ENCODE measurements at regions not wholly inside any gene's neighbourhood (a gene's known extent, or its start where the extent isn't known, plus 50 kb on each side); places are given as distances from the start of the nearest gene placed in this dataset.

GRCh38 chr5:20536813-20537212 is 548.8 kb upstream of the CDH18 start:
- ChIA-PET CTCF (no interaction called here), POLR2A (ENCODE audit: low non-redundant PET) (no interaction called here)
- intact Hi-C loops (cut with micrococcal nuclease; ENCODE audit: unreplicated experiment), result no loop called here
- Histone ChIP-seq H3K27me3 (replicated peaks; ENCODE audit: insufficient read depth, low read depth, low read length, poor library complexity) (no peaks in the 10 kb centered on the region), H3K36me3 (ENCODE audit: insufficient read depth, low read length, poor library complexity, severe bottlenecking) (no peaks in the 10 kb centered on the region), H3K9me3 (ENCODE audit: low read depth, low read length, poor library complexity, severe bottlenecking) (no peaks in the 10 kb centered on the region), H3K4me3 (ENCODE audit: low read depth, low read length, poor library complexity, severe bottlenecking) (no peak overlapping the region), H3K4me1 (ENCODE audit: insufficient read depth, low read length, poor library complexity, severe bottlenecking) (no peaks in the 10 kb centered on the region), H3K27ac (ENCODE audit: low read depth, low read length, poor library complexity, severe bottlenecking) (no peak overlapping the region)
- BruUV-seq (replicated peaks), result no TSS peak
- DNase-seq (ENCODE audit: low spot score), result no peak
- TF ChIP-seq, protein P1, sequence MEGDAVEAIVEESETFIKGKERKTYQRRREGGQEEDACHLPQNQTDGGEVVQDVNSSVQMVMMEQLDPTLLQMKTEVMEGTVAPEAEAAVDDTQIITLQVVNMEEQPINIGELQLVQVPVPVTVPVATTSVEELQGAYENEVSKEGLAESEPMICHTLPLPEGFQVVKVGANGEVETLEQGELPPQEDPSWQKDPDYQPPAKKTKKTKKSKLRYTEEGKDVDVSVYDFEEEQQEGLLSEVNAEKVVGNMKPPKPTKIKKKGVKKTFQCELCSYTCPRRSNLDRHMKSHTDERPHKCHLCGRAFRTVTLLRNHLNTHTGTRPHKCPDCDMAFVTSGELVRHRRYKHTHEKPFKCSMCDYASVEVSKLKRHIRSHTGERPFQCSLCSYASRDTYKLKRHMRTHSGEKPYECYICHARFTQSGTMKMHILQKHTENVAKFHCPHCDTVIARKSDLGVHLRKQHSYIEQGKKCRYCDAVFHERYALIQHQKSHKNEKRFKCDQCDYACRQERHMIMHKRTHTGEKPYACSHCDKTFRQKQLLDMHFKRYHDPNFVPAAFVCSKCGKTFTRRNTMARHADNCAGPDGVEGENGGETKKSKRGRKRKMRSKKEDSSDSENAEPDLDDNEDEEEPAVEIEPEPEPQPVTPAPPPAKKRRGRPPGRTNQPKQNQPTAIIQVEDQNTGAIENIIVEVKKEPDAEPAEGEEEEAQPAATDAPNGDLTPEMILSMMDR (conservative IDR thresholded peaks at IDR 0.05; ENCODE audit: low read depth, low read length), result no peak
- no peak for TF ChIP-seq EZH2 (IDR thresholded peaks at IDR 0.05; ENCODE audit: borderline replicate concordance, low read depth, low read length, poor library complexity, severe bottlenecking)

- no peak overlapping the region for H3K27ac ChIP-seq (ENCODE audit: low read depth, low read length, poor library complexity, severe bottlenecking)
- H3K36me3 ChIP-seq (ENCODE audit: insufficient read depth, low read length, poor library complexity, severe bottlenecking), result no peaks in the 10 kb centered on the region
- H3K27me3 ChIP-seq (replicated peaks; ENCODE audit: insufficient read depth, low read depth, low read length, poor library complexity), result no peaks in the 10 kb centered on the region
- no peaks in the 10 kb centered on the region for H3K4me1 ChIP-seq (ENCODE audit: insufficient read depth, low read length, poor library complexity, severe bottlenecking)
- POLR2A ChIA-PET (ENCODE audit: low non-redundant PET), result no interaction called here
- intact Hi-C loops (cut with micrococcal nuclease; ENCODE audit: unreplicated experiment), result no loop called here
- TF ChIP-seq, protein P1 (conservative IDR thresholded peaks at IDR 0.05; ENCODE audit: low read depth, low read length), result no peak
- no peak for TF ChIP-seq EZH2 (IDR thresholded peaks at IDR 0.05; ENCODE audit: borderline replicate concordance, low read depth, low read length, poor library complexity, severe bottlenecking)
- CTCF ChIA-PET, result no interaction called here
- H3K4me3 ChIP-seq (ENCODE audit: low read depth, low read length, poor library complexity, severe bottlenecking), result no peak overlapping the region
- BruUV-seq (replicated peaks), result no TSS peak
- no peaks in the 10 kb centered on the region for H3K9me3 ChIP-seq (ENCODE audit: low read depth, low read length, poor library complexity, severe bottlenecking)
- no peak for DNase-seq (ENCODE audit: low spot score)
These were observed 548.3 kb upstream of the CDH18 start for GRCh38 chr5:20536341-20536740.

GRCh38 chr5:20528471-20528870 is 540.5 kb upstream of the CDH18 start:
- no peak for DNase-seq (ENCODE audit: low spot score)
- no peak for TF ChIP-seq EZH2 (IDR thresholded peaks at IDR 0.05; ENCODE audit: borderline replicate concordance, low read depth, low read length, poor library complexity, severe bottlenecking)
- intact Hi-C loops (cut with micrococcal nuclease; ENCODE audit: unreplicated experiment), result no loop called here
- Histone ChIP-seq H3K27me3 (replicated peaks; ENCODE audit: insufficient read depth, low read depth, low read length, poor library complexity) (no peaks in the 10 kb centered on the region), H3K9me3 (ENCODE audit: low read depth, low read length, poor library complexity, severe bottlenecking) (no peaks in the 10 kb centered on the region), H3K36me3 (ENCODE audit: insufficient read depth, low read length, poor library complexity, severe bottlenecking) (no peaks in the 10 kb centered on the region), H3K4me1 (ENCODE audit: insufficient read depth, low read length, poor library complexity, severe bottlenecking) (no peaks in the 10 kb centered on the region), H3K27ac (ENCODE audit: low read depth, low read length, poor library complexity, severe bottlenecking) (no peak overlapping the region), H3K4me3 (ENCODE audit: low read depth, low read length, poor library complexity, severe bottlenecking) (no peak overlapping the region)
- no TSS peak for BruUV-seq (replicated peaks)
- CTCF ChIA-PET, result no interaction called here
- POLR2A ChIA-PET (ENCODE audit: low non-redundant PET), result no interaction called here

GRCh38 chr5:20524991-20525529 is 537.1 kb upstream of the CDH18 start:
- no peak for DNase-seq (ENCODE audit: low spot score)
- Histone ChIP-seq H3K27ac (ENCODE audit: low read depth, low read length, poor library complexity, severe bottlenecking) (no peak overlapping the region), H3K9me3 (ENCODE audit: low read depth, low read length, poor library complexity, severe bottlenecking) (no peaks in the 10 kb centered on the region), H3K27me3 (replicated peaks; ENCODE audit: insufficient read depth, low read depth, low read length, poor library complexity) (no peaks in the 10 kb centered on the region), H3K4me3 (ENCODE audit: low read depth, low read length, poor library complexity, severe bottlenecking) (no peak overlapping the region), H3K4me1 (ENCODE audit: insufficient read depth, low read length, poor library complexity, severe bottlenecking) (no peaks in the 10 kb centered on the region), H3K36me3 (ENCODE audit: insufficient read depth, low read length, poor library complexity, severe bottlenecking) (no peaks in the 10 kb centered on the region)
- no TSS peak for BruUV-seq (replicated peaks)
- intact Hi-C loops (cut with micrococcal nuclease; ENCODE audit: unreplicated experiment), result no loop called here
- no peak for TF ChIP-seq EZH2 (IDR thresholded peaks at IDR 0.05; ENCODE audit: borderline replicate concordance, low read depth, low read length, poor library complexity, severe bottlenecking)
- TF ChIP-seq, protein P1 (conservative IDR thresholded peaks at IDR 0.05; ENCODE audit: low read depth, low read length), result no peak
- ChIA-PET CTCF (no interaction called here), POLR2A (ENCODE audit: low non-redundant PET) (no interaction called here)

Measured in A673 (cell line).